ENCODE measurements at regions not wholly inside any gene's neighbourhood (a gene's known extent, or its start where the extent isn't known, plus 50 kb on each side); places are given as distances from the start of the nearest gene placed in this dataset.

- Histone ChIP-seq H3K4me3 (replicated peaks in 1 of 2; ENCODE audit: low read depth in 1 of 2, low read length in 2 of 2) (no peak overlapping the region), H3K9me3 (ENCODE audit: control insufficient read depth in 1 of 2, insufficient read depth in 1 of 2, low read depth in 1 of 2, low read length in 2 of 2) (no peaks in the 10 kb centered on the region), H3K27ac (ENCODE audit: low read depth, low read length) (no peak overlapping the region), H2AFZ (ENCODE audit: low read depth, low read length, poor library complexity, severe bottlenecking) (no peak overlapping the region), H3K4me1 (ENCODE audit: control insufficient read depth in 1 of 2, insufficient read depth in 2 of 2, low read length in 2 of 2) (no peaks in the 10 kb centered on the region), H3K9me2 (ENCODE audit: insufficient read depth) (no peaks in the 10 kb centered on the region), H3K4me2 (ENCODE audit: low read length) (no peak overlapping the region), H4K20me1 (ENCODE audit: insufficient read depth) (no peaks in the 10 kb centered on the region), H3K27me3 (ENCODE audit: insufficient read depth, low read length) (no peaks in the 10 kb centered on the region), H3K79me2 (ENCODE audit: insufficient read depth, low read length) (no peaks in the 10 kb centered on the region), H3K36me3 (ENCODE audit: control insufficient read depth in 1 of 2, insufficient read depth in 2 of 2, low read length in 2 of 2) (no peaks in the 10 kb centered on the region), H3K9ac (ENCODE audit: low read length) (no peak overlapping the region)
- no TSS peak for BruUV-seq (replicated peaks)
- DNase-seq (ENCODE audit: low read depth, low spot score) (no peak), ATAC-seq (no peak)
- intact Hi-C loops (cut with micrococcal nuclease): no loop called here
- ChIA-PET POLR2A (no interaction called here), RAD21 (ENCODE audit: low non-redundant PET in 1 of 2, low total read pairs in 2 of 2, uncharacterized antibody in 2 of 2, unreplicated experiment in 2 of 2) (no interaction called here), CTCF (no interaction called here)
- TF ChIP-seq CBX3 (IDR thresholded peaks at IDR 0.05; ENCODE audit: low read depth): no peak
These were observed 176.2 kb upstream of the AHI1 start for GRCh38 chr6:135673501-135674309.

- Histone ChIP-seq H3K9me3 (ENCODE audit: control insufficient read depth in 1 of 2, insufficient read depth in 1 of 2, low read depth in 1 of 2, low read length in 2 of 2) (no peaks in the 10 kb centered on the region), H4K20me1 (ENCODE audit: insufficient read depth) (no peaks in the 10 kb centered on the region), H3K79me2 (ENCODE audit: insufficient read depth, low read length) (no peaks in the 10 kb centered on the region), H3K9me2 (ENCODE audit: insufficient read depth) (no peaks in the 10 kb centered on the region), H3K4me2 (ENCODE audit: low read length) (no peak overlapping the region), H3K4me3 (replicated peaks in 1 of 2; ENCODE audit: low read depth in 1 of 2, low read length in 2 of 2) (no peak overlapping the region), H2AFZ (ENCODE audit: low read depth, low read length, poor library complexity, severe bottlenecking) (no peak overlapping the region), H3K27ac (ENCODE audit: low read depth, low read length) (no peak overlapping the region), H3K4me1 (ENCODE audit: control insufficient read depth in 1 of 2, insufficient read depth in 2 of 2, low read length in 2 of 2) (no peaks in the 10 kb centered on the region), H3K36me3 (ENCODE audit: control insufficient read depth in 1 of 2, insufficient read depth in 2 of 2, low read length in 2 of 2) (no peaks in the 10 kb centered on the region), H3K27me3 (ENCODE audit: insufficient read depth, low read length) (no peaks in the 10 kb centered on the region), H3K9ac (ENCODE audit: low read length) (no peak overlapping the region)
- RAD21 ChIA-PET (ENCODE audit: low non-redundant PET in 1 of 2, low total read pairs in 2 of 2, uncharacterized antibody in 2 of 2, unreplicated experiment in 2 of 2): no interaction called here
- TF ChIP-seq SRF (IDR thresholded peaks at IDR 0.05; ENCODE audit: low read depth) (no peak), CBX3 (IDR thresholded peaks at IDR 0.05; ENCODE audit: low read depth) (no peak), EZH2 (IDR thresholded peaks at IDR 0.05) (no peak), POLR2A (IDR thresholded peaks at IDR 0.05; ENCODE audit: borderline replicate concordance, extremely low read depth, insufficient read depth, insufficient read length) (no peak), RAD21 (IDR thresholded peaks at IDR 0.05; ENCODE audit: low read depth) (no peak)
- intact Hi-C loops (cut with micrococcal nuclease): loop anchor here (5.0 kb wide), 1 partner anchor 237 kb away; no protein-coding TSS in a partner anchor
- CTCF ChIA-PET: interaction anchor here (1.0 kb wide), 1 partner anchor 235 kb away, joined by 4 read pairs; no protein-coding TSS in a partner anchor
- DNase-seq (ENCODE audit: low read depth, low spot score): no peak
- no peak for ATAC-seq
- POLR2A ChIA-PET: no interaction called here
- BruUV-seq (replicated peaks): no TSS peak
These were observed 176.5 kb upstream of the PDE7B start for GRCh38 chr6:135675026-135675425.
